ENCODE measurements at regions not wholly inside any gene's neighbourhood (a gene's known extent, or its start where the extent isn't known, plus 50 kb on each side); places are given as distances from the start of the nearest gene placed in this dataset.

- no peak for DNase-seq
Measured at GRCh38 chr19:30672926-30673325, 300.7 kb downstream of the ZNF536 start.

DNA sequence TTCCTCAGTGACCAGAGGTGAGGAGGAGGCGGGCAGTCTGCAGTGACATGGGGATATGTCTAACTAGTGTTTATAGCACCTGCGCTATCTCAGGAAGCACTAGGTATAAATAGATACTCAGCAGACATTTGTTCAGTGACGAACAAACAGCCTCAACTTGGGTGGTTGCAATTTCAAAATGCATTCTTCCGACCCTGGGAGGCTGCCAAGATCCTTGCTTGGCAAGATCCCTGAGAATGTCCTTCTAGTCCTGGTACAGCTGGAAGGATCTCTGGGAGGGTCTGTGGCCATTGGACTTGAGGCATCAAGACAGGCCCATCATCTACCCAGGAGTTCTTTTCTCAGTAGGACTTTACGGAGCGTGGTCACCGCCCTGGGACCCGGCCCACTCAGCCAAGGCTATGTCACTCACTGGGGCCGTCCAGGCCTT is 299.5 kb downstream of the ZNF536 start:
- DNase-seq = no peak

DNA sequence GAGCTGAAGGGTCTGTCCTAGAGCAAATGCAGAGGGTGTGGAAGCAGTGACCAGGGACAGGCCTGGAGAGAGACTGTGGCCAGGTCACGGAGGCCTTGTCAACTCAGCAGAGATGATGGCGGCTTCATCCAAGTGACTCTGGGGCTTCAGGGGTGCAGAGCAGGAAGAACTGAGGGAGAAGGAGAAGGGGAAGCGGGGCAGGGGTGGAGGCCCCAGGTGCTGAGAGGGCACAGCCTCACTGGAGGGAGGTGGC is 299.1 kb downstream of the ZNF536 start:
- no peak for DNase-seq

GRCh38 chr19:30670562-30671366 is 298.6 kb downstream of the ZNF536 start:
- no peak for DNase-seq

DNA sequence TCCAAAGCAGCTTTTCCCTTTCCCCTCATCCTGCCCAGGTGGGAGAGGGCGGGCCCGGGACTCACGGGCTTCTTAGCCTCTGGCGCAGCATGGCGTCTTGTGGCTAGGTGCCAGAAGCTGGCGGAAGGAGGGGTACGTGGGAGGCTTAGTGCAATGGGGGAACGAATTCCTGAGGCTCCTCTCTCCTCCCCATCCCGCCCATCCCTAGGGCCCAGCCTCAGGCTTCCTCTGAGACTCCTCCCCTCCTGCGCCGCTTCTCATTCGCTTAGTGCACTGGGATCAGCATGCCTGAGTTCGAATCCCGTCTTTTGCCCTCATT is 297.8 kb downstream of the ZNF536 start:
- DNase-seq = no peak

- peak; percentile 16 to 24 for DNase-seq
Measured at GRCh38 chr19:30669329-30670010, 297.3 kb downstream of the ZNF536 start.

- no peak for DNase-seq
Measured at GRCh38 chr19:30668521-30669155, 296.5 kb downstream of the ZNF536 start.

DNA sequence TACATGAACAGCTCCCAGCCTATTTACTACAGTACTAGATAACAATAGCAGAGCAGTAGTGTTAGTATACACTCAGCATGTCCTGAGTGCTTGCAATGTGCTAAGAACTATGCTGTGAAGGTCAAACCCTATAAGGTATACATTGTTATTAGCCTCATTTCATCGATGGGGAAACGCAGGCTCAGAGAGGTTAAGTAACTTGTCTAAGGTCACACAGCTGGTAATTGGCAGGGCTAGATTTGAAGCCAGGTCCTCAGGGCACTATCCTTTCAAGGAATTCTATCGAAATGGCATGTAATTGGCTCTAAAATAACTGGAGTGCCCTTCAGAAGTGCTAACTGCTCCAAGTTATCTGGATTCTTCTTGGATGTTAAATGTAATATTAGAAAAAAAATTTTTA is 295.6 kb downstream of the ZNF536 start:
- no peak for DNase-seq

- no peak for DNase-seq
Measured at GRCh38 chr19:30667227-30667626, 295.0 kb downstream of the ZNF536 start.

DNA sequence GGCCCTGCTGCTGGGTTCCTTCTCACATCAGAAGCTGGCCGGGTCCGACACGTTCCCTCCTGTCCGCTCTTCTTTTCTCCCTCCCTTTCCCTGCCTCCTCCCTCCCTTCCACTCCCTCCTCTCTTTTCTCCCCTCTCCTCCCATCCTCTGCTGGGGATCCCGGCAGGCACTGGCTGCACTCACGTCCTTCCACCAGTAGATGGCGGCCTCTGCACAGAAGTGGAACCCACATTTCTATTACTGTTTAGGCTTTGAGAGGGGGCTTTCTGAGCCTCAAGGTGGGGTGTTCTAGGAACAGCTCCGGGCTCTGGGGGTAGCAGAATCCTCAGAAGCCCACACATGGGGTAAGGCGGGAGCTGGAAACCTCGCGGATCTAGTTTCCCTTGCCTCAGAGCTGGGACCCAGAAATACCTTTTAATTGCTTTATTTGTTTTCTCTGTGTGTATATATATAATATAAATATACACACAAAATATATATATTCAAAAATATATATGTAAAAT is 294.2 kb downstream of the ZNF536 start:
- DNase-seq = peak in 1 of 2 donors; percentile 26

DNA sequence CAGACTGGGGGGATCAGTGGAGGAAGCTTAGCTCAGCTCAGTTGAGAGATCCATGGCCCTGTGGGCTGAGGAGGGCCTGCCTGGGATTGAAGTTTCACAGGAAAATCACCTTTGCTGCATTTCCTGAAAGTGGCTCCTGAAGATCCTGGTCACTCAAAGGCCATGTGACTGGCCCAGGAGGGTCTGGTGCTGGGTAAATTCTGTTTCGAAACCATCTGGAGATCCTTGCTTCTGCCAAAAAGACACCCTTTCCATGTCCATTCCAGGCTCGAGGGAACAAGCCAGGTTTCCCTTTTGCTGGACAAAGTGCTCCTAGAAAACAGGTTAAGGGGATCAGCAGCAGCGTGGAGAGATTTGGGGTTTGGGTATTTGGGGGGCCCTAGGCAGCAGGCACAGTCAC is 293.3 kb downstream of the ZNF536 start:
- DNase-seq = no peak

GRCh38 chr19:30663611-30664174 is 291.5 kb downstream of the ZNF536 start:
- no peak for DNase-seq

DNA sequence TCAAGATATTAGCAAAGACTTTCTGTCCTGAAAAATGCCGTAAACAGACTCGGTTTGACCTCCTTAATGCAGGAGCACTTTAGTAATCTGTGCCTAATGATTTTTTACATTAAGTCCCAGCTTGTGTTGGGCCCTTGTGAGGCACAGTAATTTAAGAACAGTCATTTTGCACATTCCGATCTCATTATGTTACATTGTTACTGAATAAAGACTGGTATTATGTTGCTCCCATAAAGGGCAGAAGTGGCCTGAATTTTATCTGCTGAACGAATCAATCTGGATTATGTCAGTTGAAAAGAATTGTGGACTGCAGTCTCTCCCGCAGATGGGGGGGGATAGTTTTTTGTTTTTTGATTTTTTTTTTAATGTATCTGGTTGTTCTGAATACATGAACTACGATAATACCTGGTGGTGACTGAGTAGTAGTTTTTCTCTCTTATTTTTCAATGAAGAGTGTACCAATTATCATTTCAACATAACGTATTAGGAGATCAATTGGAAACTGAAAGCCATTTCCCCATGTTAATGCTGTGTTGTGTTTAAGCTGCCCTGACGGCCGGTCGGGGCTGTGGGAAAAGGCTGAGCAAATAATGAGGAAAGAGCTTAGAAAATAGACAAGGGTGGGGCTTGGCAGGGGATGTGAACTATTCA is 290.2 kb downstream of the ZNF536 start:
- DNase-seq = no peak

DNA sequence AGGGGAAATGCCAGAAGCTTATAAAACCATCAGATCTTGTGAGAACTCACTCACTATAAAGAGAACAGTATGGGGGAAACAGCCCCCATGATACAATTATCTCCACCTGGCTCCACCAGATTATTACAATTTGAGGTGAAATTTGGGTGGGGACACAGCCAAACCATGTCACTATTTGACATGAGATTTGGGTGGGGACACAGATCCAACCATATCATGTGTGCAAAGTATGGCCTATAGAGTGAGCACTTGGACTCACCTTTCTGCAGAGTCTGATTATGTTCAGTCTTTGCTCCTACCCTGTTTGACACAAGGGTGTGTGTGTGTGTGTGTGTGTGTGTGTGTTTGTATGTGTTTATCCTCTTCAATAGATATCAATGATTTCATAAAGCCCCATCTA is 287.5 kb downstream of the ZNF536 start:
- DNase-seq = no peak

DNA sequence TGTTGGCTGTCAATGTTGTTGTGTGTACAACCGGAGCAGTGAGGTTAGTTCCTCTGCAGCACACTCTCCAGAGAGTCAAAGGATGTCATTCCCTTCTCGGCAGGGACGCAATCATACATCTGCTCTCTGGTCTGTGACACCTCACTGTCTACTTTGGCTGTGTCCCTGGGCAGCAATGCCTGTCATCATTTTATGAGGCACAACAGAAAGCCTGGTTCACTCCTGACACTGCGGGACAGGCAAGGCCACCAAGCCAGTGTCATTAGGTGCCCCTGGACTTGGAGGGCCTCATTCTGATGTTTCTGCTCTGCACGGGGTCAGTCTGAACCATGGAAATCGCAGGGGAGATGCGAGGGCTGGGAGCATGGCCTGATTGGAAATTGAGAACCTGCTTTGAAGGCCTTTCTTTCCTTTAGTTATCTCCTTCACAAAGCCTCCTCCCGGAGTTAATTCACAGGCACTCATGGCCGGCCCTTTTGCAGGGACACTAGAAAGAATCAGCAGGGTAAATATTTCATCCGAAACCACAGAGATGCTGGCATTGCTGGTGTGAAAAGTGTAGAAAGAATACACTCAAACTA is 284.4 kb downstream of the ZNF536 start:
- DNase-seq = no peak

- no peak for DNase-seq
Measured at GRCh38 chr19:30653646-30654386, 281.6 kb downstream of the ZNF536 start.

DNA sequence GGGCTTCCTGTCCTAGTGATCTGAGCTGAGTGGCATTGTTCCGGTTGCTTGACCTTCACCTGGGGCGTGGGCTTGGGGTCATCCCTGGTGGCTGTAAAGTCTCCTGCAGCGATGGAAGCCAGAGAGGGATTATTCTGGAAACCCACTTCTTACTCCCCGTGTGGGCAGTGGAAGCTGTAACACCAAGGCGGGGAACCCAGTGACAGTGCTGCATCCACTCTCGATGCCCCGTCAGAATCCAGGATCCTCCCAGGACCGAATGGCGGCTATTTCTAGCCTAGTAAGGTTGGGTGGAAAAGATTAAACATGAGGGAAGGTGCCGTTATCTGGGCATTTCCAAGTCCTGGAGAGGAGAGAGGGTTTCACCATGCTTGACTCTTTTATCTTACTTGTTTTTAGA is 280.6 kb downstream of the ZNF536 start:
- DNase-seq = no peak

DNA sequence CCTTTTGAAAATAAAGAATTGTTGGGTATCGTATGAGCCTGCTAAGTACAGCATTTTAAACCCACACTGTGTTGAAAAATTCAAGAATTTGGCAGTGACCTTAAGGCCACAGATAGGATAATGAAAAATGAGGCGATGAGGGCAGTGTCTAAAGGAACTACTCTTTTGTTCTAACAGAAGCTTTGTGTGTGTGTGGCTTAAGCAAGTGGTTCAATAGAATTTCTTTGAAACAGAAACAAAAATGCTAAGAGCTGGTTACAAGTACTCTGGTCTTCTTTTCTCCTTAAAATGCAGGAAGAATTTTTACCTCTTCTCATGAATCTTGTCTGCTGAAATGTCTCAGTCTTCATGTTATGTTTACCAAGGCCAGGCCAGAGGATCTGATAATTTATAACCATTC is 279.5 kb downstream of the ZNF536 start:
- no peak for DNase-seq

- DNase-seq = no peak
Measured at GRCh38 chr19:30651066-30651465, 278.9 kb downstream of the ZNF536 start.

GRCh38 chr19:30649934-30650614 is 277.9 kb downstream of the ZNF536 start:
- peak in 1 of 2 donors; percentile 9 for DNase-seq

Measured in CD4-positive, alpha-beta T cell treated with Interleukin-4 for 1 hour (primary cell).